Lung (tissue), 11 donors: ENCODE measurements at regions not wholly inside any gene's neighbourhood (a gene's known extent, or its start where the extent isn't known, plus 50 kb on each side); places are given as distances from the start of the nearest gene placed in this dataset.

Experiments
- ATAC-seq: fragments of 200-7000 bp; cut with Tn5 transposase; one replicate; pipeline ENCODE4 v1.9.1; 2020; ENCODE audit warnings: moderate number of reproducible peaks; ENCODE audit not compliant: insufficient read depth, low FRiP score
- DNase-seq, 3 donors: peaks; one replicate each; pipeline ENCODE4 v3.0.0-alpha.2; 2013 to 2017
- H3K27ac ChIP-seq, 2 donors: one replicate each; pipeline ENCODE4 v1.5.1; 2013; ENCODE audit warnings: mild to moderate bottlenecking in 2 of 2, moderate library complexity in 2 of 2, control low read depth in 1 of 2, inconsistent platforms in 1 of 2, low read depth in 1 of 2, low read length in 1 of 2
- H3K27me3 ChIP-seq, 3 donors: one replicate each; pipeline ENCODE4 v1.5.1; 2013; ENCODE audit warnings: low read length in 2 of 3; ENCODE audit not compliant: control insufficient read depth in 3 of 3, insufficient read depth in 3 of 3
- H3K36me3 ChIP-seq, 4 donors: one replicate each; pipeline ENCODE4 v1.5.1; 2013; ENCODE audit warnings: low read length in 4 of 4, mild to moderate bottlenecking in 1 of 4, moderate library complexity in 1 of 4; ENCODE audit not compliant: control insufficient read depth in 4 of 4, insufficient read depth in 4 of 4
- H3K4me1 ChIP-seq, 5 donors: one replicate each; pipeline ENCODE4 v1.5.1; 2013; ENCODE audit warnings: low read length in 5 of 5, mild to moderate bottlenecking in 2 of 5, moderate library complexity in 1 of 5; ENCODE audit not compliant: control insufficient read depth in 5 of 5, insufficient read depth in 5 of 5
- H3K4me3 ChIP-seq: one replicate; pipeline ENCODE4 v1.5.1; 2013; ENCODE audit warnings: mild to moderate bottlenecking, control low read depth, moderate library complexity
- H3K9ac ChIP-seq, 2 donors: one replicate each; pipeline ENCODE4 v1.5.1; 2013; ENCODE audit warnings: low read length in 2 of 2, control low read depth in 1 of 2; ENCODE audit not compliant: insufficient read depth in 1 of 2
- H3K9me3 ChIP-seq, 4 donors: one replicate each; pipeline ENCODE4 v1.5.1; 2013; ENCODE audit warnings: low read length in 3 of 4, mild to moderate bottlenecking in 1 of 4, moderate library complexity in 1 of 4; ENCODE audit not compliant: control insufficient read depth in 4 of 4, insufficient read depth in 3 of 4
- WGBS, 2 donors: extraction: QIAGEN DNeasy Blood & Tissue Kit; methylation state at CpG; one replicate each; pipeline ENCODE4 v1.1.7; 2013; 5-methylcytosine and 5-hydroxymethylcytosine counted together
- TF ChIP-seq, protein P1 (sequence below): IDR thresholded peaks from 2 replicates; pipeline ENCODE4 v1.5.1; 2012; ENCODE audit warnings: mild to moderate bottlenecking; ENCODE audit errors: control extremely low read depth, extremely low read depth
- donor health status: control.
- donor health status: control.
- donor health status: Bipolar disorder and iron deficiency.
- donor health status: healthy.
- donor health status: DM: yes; HTN: yes; CAD: no.

DNA sequence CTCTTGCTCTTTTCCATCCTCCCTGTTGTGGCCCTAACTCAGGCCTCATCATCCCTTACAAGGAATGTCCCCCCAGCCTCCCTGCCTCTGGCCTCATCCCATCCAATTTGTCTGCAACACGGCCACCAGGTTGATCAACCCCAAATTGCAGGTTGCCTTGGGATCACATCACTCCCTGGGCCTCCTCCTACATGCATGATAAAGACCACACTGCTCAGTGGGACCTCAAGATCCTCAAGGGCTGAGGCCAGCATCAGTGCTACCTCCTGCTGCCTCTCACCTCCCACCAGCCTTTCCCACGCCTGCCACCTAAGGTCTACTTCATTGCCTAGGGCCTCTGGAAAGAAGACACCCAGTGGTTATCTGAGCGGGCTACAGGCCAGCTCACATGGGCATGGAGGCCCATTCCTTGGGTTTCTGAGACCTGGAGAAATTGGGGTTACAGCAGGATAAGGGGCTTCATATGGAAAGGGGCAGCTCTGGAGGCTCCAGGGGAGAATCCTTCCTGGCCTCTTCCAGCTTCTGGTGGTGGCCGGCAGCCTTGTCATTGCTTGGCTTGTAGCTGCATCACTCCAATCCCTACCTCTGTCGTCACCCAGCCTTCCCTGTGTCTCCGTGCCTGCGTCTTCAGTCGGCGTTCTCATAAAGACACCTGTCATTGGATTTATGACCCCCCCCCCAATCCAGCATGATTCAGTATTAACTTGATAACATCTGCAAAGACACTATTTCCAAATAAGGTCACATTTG is 60.5 kb downstream of the KLHDC7A start:
- WGBS, 2 donors = 88% methylated on average over 9 of the region's 9 CpGs
- H3K4me1 ChIP-seq = no peaks in the 10 kb centered on the region
- H3K27me3 ChIP-seq = peaks cover 0 to 36% (median 14%) of the 10 kb centered on the region in 3 donors
- ATAC-seq = no peak
- DNase-seq = no peak
- H3K9me3 ChIP-seq = peaks cover 0 to 9% (median 1%) of the 10 kb centered on the region in 4 donors
- no peaks in the 10 kb centered on the region for H3K36me3 ChIP-seq
- TF ChIP-seq, protein P1, sequence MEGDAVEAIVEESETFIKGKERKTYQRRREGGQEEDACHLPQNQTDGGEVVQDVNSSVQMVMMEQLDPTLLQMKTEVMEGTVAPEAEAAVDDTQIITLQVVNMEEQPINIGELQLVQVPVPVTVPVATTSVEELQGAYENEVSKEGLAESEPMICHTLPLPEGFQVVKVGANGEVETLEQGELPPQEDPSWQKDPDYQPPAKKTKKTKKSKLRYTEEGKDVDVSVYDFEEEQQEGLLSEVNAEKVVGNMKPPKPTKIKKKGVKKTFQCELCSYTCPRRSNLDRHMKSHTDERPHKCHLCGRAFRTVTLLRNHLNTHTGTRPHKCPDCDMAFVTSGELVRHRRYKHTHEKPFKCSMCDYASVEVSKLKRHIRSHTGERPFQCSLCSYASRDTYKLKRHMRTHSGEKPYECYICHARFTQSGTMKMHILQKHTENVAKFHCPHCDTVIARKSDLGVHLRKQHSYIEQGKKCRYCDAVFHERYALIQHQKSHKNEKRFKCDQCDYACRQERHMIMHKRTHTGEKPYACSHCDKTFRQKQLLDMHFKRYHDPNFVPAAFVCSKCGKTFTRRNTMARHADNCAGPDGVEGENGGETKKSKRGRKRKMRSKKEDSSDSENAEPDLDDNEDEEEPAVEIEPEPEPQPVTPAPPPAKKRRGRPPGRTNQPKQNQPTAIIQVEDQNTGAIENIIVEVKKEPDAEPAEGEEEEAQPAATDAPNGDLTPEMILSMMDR = no peak
- H3K4me3 ChIP-seq = no peak overlapping the region
- H3K27ac ChIP-seq = no peak overlapping the region
- no peak overlapping the region for H3K9ac ChIP-seq

DNA sequence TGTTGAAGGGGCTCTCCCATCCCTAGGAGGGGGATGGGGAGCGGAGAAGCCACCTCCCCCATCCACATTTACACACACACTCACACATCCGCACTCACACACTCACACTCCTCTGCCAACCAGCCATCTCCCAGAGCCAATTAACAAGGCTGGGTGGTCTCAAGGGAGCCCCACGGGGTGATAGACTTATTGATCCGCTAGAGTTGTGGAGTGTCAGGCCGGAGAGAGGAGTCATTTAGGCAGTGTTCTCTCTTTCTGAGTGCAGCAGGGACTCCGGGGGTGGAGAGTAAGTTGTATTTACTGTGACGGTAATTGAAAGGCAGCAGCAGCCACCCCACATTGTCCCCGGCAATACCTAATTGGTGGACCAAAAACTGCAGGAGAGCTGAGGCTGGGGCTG is 61.6 kb downstream of the KLHDC7A start:
- H3K27ac ChIP-seq = no peak overlapping the region
- peaks cover 0 to 9% (median 1%) of the 10 kb centered on the region in 4 donors for H3K9me3 ChIP-seq
- TF ChIP-seq, protein P1 = no peak
- peaks cover 0 to 35% (median 14%) of the 10 kb centered on the region in 3 donors for H3K27me3 ChIP-seq
- no peaks in the 10 kb centered on the region for H3K36me3 ChIP-seq
- no peaks in the 10 kb centered on the region for H3K4me1 ChIP-seq
- DNase-seq = no peak
- WGBS, 2 donors = 13 to 21% methylated on average over 8 of the region's 8 CpGs
- no peak for ATAC-seq
- no peak overlapping the region for H3K9ac ChIP-seq
- no peak overlapping the region for H3K4me3 ChIP-seq

DNA sequence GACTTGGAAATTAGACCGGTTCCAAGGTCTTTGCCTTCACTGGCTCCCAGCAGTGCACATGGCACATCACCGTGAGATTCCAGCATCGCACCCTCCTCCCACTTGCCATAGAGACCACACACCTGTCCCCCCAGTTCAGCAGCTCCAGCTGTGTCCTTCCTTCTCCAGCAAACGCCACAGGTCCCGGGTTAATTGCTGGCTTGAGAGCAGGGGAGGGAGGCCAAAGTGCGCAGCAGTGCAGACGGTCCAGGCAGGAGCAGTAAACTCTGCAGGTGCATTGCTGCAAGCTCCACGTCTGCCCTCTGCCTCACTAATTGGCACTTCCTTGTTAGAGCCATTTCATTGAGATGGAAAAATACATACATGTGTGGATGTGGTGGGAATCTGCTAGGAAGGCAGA is 65.3 kb downstream of the KLHDC7A start:
- Histone ChIP-seq H3K9ac (no peak overlapping the region), H3K27ac (no peak overlapping the region), H3K36me3 (no peaks in the 10 kb centered on the region), H3K9me3 (peaks cover 0 to 9% (median 1%) of the 10 kb centered on the region in 4 donors), H3K4me3 (no peak overlapping the region), H3K27me3 (peaks cover 0 to 41% (median 11%) of the 10 kb centered on the region in 3 donors), H3K4me1 (no peaks in the 10 kb centered on the region)
- 41 to 44% methylated on average over 8 of the region's 8 CpGs for WGBS, 2 donors
- TF ChIP-seq, protein P1 = no peak
- DNase-seq (no peak), ATAC-seq (no peak)

DNA sequence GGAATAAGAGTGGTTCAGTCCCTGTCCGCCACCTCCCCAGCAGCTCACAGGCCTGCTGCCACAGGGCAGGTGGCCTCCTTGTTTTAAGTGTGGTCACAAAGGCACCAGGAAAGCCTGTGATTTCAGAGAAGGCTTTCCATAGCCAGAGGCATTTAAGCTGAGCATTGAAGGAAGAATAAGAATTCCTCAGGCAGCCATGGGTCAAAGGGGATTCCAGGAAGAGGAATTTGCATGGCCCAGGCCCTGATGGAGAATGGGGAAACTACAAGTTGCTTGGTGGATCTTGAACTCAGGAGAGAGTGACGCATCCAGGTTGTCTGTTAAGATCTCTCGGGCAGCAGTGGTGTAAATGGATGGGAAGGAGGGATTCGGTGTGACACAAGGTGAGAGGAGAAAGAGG is 66.7 kb downstream of the KLHDC7A start:
- Histone ChIP-seq H3K36me3 (no peaks in the 10 kb centered on the region), H3K9me3 (peaks cover 0 to 9% (median 1%) of the 10 kb centered on the region in 4 donors), H3K27ac (no peak overlapping the region), H3K4me3 (no peak overlapping the region), H3K9ac (no peak overlapping the region), H3K27me3 (peaks cover 0 to 36% (median 2%) of the 10 kb centered on the region in 3 donors), H3K4me1 (no peaks in the 10 kb centered on the region)
- DNase-seq = no peak
- TF ChIP-seq, protein P1 = no peak
- ATAC-seq = no peak
- WGBS, 2 donors = 64 to 65% methylated on average over 4 of the region's 4 CpGs
